Tibial artery (tissue), 4 donors: ENCODE measurements at regions not wholly inside any gene's neighbourhood (a gene's known extent, or its start where the extent isn't known, plus 50 kb on each side); places are given as distances from the start of the nearest gene placed in this dataset.

ENCODE experiments used
- DNase-seq, 2 donors: peaks; one replicate each; pipeline ENCODE4 v3.0.0-alpha.2; 2019
- H3K27ac ChIP-seq, 2 donors: fragments of 200-600 bp; sonication (generic) in 1 of 2; 1 replicate in 1 of 2; 2 replicates in 1 of 2; pipeline ENCODE4 v1.5.1; 2018 to 2019; ENCODE audit warnings: mild to moderate bottlenecking in 1 of 2
- H3K27me3 ChIP-seq, 2 donors: fragments of 200-600 bp; sonication (generic) in 1 of 2; one replicate each; pipeline versions ENCODE4 v1.5.1 to v1.6.0; 2016 to 2019
- H3K36me3 ChIP-seq, 3 donors: fragments of 200-600 bp; sonication (generic) in 2 of 3; one replicate each; pipeline ENCODE4 v1.5.1; 2016 to 2019; ENCODE audit warnings: mild to moderate bottlenecking in 2 of 3
- H3K4me1 ChIP-seq, 4 donors: fragments of 200-600 bp; sonication (generic) in 2 of 4; 1 replicate in 3 of 4; 2 replicates in 1 of 4; pipeline ENCODE4 v1.5.1; 2016 to 2019
- H3K4me3 ChIP-seq, 2 donors: fragments of 200-600 bp; sonication (generic) in 1 of 2; 1 replicate in 1 of 2; 2 replicates in 1 of 2; pipeline ENCODE4 v1.5.1; 2018 to 2019; ENCODE audit warnings: mild to moderate bottlenecking in 2 of 2
- H3K9me3 ChIP-seq, 3 donors: fragments of 200-600 bp; sonication (generic) in 1 of 3; one replicate each; pipeline ENCODE4 v1.5.1; 2016 to 2019
- intact Hi-C: fragments of 100-400 bp; cut with DNase I; formaldehyde crosslinking; loops from one replicate; pipeline ENCODE4 v1.15.0; 2023; ENCODE audit warnings: low total_unique reads
- TF ChIP-seq, protein P1 (sequence below), 2 experiments: fragments of 200-600 bp in 1 of 2; fragments of 450-650 bp in 1 of 2; IDR thresholded peaks; one replicate each; pipeline ENCODE4 v1.5.1; 2017 to 2019; ENCODE audit warnings: antibody characterized with exemption in 2 of 2, mild to moderate bottlenecking in 1 of 2, moderate library complexity in 1 of 2

DNA sequence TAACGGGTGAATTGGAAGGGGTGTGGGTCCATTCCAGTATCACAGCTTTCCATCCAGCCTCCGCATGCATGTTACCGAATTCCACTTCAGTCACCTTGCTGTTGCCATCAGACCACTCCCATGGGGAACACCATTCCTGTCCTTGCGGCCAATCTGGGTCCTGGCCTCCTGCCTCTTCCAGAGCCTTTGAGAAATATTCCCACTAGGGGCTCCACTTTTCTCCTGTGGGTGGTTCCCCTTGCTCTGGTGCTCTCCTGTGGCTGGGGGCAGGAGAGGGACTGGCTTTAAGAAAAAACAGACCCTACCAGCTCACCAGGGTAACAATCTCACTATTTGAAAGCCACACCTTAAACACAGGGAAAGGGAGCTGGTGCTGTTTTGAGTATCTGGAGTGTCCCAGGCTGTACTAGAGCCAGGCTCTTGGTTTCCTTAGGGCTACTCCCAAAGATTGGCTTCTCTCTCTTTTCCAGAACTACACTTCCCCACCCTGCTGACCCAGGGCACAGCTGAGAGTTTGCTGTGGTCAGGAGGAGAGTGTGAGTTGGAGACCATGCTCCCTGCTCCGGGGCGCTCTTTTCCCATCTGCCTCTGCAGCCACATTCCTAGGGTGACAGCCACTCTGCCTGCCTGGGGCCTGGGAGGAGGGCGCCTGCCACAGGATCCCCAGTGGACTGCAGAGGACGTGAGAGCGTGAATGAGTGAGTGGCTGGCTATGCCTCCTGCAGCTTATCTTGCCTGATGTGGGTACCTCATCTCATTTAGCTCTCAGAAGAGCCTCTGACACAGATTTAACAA is 460.8 kb upstream of the HS6ST1 start:
- no peak overlapping the region for H3K27ac ChIP-seq
- TF ChIP-seq, protein P1, sequence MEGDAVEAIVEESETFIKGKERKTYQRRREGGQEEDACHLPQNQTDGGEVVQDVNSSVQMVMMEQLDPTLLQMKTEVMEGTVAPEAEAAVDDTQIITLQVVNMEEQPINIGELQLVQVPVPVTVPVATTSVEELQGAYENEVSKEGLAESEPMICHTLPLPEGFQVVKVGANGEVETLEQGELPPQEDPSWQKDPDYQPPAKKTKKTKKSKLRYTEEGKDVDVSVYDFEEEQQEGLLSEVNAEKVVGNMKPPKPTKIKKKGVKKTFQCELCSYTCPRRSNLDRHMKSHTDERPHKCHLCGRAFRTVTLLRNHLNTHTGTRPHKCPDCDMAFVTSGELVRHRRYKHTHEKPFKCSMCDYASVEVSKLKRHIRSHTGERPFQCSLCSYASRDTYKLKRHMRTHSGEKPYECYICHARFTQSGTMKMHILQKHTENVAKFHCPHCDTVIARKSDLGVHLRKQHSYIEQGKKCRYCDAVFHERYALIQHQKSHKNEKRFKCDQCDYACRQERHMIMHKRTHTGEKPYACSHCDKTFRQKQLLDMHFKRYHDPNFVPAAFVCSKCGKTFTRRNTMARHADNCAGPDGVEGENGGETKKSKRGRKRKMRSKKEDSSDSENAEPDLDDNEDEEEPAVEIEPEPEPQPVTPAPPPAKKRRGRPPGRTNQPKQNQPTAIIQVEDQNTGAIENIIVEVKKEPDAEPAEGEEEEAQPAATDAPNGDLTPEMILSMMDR (IDR thresholded peaks at IDR 0.05), result no peak
- peak in 1 of 2 donors; percentile 8 for DNase-seq
- H3K36me3 ChIP-seq, result no peaks in the 10 kb centered on the region
- H3K9me3 ChIP-seq, result no peaks in the 10 kb centered on the region
- no peaks in the 10 kb centered on the region for H3K4me1 ChIP-seq
- intact Hi-C loops, result no loop called here
- H3K27me3 ChIP-seq, result peaks cover 0 to 3% of the 10 kb centered on the region in 2 donors
- no peak overlapping the region for H3K4me3 ChIP-seq

DNA sequence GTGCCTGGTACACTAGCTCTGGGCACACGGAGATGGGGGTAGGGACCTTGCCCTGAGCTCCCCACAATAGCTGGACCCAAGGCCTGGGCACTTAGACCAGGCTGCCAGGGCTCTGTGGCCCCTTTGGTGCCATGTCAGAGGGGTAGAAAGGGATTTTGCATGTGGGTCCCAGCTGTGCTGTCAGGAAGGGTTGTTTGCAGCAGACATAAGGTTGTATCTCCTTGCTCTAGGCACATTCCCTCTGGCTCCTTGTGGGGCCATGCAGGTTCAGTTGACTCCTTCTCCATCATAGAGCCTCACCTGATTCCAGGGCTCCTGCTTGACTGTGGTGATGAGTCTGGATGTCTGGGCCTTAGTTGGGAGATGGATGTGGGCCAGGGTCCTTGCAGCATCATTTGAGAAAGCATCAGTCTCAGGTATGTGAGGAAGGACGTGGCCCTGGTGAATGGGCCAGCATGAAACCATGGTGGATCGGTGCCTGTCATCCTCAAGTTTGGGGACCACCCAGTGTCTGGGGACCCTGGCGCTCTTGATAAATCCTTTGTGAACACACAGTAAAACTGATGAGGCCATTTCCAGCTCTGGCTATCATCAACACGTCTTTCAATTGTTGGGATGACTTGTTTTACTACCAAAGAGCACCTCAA is 461.9 kb upstream of the HS6ST1 start:
- H3K27me3 ChIP-seq, result peaks cover 0 to 3% of the 10 kb centered on the region in 2 donors
- H3K4me3 ChIP-seq, result no peak overlapping the region
- intact Hi-C loops, result no loop called here
- no peaks in the 10 kb centered on the region for H3K9me3 ChIP-seq
- no peak overlapping the region for H3K27ac ChIP-seq
- DNase-seq, result peak in 1 of 2 donors; percentile 8
- no peaks in the 10 kb centered on the region for H3K36me3 ChIP-seq
- TF ChIP-seq, protein P1 (IDR thresholded peaks at IDR 0.05), result no peak
- no peaks in the 10 kb centered on the region for H3K4me1 ChIP-seq

DNA sequence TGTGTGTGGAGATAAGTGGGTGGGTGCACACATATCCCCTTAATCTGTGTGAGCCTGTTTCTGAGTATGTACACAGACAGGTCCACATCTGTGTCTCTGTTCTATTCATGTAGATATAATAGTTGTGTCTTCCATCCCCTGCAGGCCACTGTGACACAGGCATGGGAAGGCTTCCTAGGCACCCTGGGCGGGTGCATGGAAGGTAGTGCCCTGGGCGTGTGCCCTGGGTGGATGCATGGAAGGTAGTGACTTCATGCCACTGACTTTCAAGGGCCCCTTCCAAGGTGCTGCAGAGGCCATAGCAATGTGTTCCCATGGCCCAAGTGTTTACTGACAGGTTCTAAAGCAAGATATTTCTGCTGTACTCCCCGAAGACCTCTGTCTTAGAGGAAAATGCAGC is 462.5 kb upstream of the HS6ST1 start:
- DNase-seq, result no peak
- Histone ChIP-seq H3K36me3 (no peaks in the 10 kb centered on the region), H3K9me3 (no peaks in the 10 kb centered on the region), H3K27ac (no peak overlapping the region), H3K4me1 (no peaks in the 10 kb centered on the region), H3K4me3 (no peak overlapping the region), H3K27me3 (peaks cover 0 to 3% of the 10 kb centered on the region in 2 donors)
- intact Hi-C loops, result no loop called here
- TF ChIP-seq, protein P1 (IDR thresholded peaks at IDR 0.05), result no peak

DNA sequence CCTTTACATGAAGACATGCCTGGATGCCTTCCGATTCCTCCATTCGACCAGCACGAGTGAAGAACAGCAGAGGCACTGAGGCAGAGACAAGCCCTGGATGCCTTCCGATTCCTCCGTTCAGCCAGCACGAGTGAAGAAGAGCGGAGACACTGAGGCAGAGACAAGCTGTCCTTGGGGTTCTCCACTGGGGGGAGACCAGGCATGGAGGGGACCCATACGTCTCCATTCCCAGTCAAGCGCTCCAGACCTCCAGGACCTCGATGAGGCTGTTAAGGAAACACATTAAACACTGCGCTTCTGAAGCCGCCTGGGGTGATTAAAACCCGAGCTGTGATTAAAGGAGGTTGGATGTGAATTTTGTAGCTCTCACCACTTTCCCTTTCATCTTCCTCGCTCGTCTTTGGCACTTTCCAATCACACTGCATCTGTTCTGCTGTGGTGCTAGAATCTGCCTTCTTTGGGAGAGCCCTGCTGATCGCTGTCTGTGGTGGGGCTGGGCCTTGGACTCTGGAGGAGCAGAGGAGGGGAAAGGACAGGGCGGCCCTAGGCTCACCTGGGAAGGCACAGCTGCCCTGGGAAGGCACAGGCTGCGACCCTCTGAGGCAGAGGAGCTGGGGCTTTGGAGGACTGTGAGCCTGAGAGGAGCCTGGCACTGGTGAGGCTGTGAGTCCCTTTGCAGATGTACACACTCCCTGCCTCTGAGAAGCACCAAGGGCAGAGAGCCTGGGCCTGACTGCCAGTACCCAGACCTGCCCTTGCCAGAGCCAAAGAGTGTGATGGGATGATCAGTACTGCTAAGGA is 463.1 kb upstream of the HS6ST1 start:
- Histone ChIP-seq H3K27ac (no peak overlapping the region), H3K27me3 (peaks cover 0 to 3% of the 10 kb centered on the region in 2 donors), H3K9me3 (no peaks in the 10 kb centered on the region), H3K4me1 (no peaks in the 10 kb centered on the region), H3K4me3 (no peak overlapping the region), H3K36me3 (no peaks in the 10 kb centered on the region)
- intact Hi-C loops, result no loop called here
- TF ChIP-seq, protein P1 (IDR thresholded peaks at IDR 0.05), result no peak
- DNase-seq, result peak in 1 of 2 donors; percentile 10

DNA sequence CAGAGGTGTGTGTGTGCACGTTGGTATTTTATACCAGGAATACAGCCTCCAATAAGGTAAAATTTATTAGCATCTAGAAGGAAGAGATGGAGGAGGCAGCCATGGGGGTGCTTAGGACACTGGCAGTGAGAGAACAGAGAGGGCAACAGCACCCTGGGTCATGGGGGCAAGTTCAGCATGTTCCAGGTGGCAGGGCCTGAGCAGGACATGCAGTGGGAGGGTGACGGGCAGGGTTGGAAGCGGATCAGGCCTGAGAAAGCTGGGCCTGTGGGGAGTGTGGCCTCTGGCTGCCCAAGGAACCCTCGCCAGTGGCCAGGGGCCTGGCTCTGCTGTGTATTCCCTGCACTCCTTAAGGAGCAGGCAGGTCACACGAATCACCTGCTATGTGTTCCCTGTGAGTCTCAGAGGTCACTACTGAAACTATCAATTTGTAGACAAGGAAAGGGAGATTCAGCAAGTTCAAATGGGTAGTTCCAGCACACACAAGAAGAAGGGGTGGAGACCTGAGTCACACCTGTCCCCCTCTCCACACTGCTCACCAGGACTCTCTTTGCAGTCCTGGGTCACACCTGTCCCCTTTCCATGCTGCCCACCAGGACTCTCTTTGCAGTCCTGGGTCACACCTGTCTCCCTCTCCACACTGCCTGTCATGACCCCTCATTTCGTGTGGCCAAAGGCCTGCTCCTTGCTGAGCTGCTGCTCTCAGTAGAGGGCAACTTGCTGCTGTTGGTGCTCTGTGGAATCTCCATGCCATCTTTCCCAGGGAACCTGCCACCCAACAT is 463.9 kb upstream of the HS6ST1 start:
- no peak overlapping the region for H3K4me3 ChIP-seq
- H3K27ac ChIP-seq, result no peak overlapping the region
- intact Hi-C loops, result no loop called here
- no peaks in the 10 kb centered on the region for H3K4me1 ChIP-seq
- peaks cover 0 to 3% of the 10 kb centered on the region in 2 donors for H3K27me3 ChIP-seq
- H3K9me3 ChIP-seq, result no peaks in the 10 kb centered on the region
- TF ChIP-seq, protein P1 (IDR thresholded peaks at IDR 0.05), result no peak
- peak in 1 of 2 donors; percentile 7 for DNase-seq
- no peaks in the 10 kb centered on the region for H3K36me3 ChIP-seq
